Stimulated activated CD8-positive, alpha-beta memory T cell treated with anti-CD3 and anti-CD28 coated beads, Interleukin-7, amount 100 ng/mL, for 4 hours (primary cell): ENCODE measurements at regions not wholly inside any gene's neighbourhood (a gene's known extent, or its start where the extent isn't known, plus 50 kb on each side); places are given as distances from the start of the nearest gene placed in this dataset.

Experiments
- DNase-seq, 2 donors: peaks; one replicate each; pipeline ENCODE4 v3.0.0-alpha.2; 2020; ENCODE audit warnings: low read depth in 2 of 2

DNA sequence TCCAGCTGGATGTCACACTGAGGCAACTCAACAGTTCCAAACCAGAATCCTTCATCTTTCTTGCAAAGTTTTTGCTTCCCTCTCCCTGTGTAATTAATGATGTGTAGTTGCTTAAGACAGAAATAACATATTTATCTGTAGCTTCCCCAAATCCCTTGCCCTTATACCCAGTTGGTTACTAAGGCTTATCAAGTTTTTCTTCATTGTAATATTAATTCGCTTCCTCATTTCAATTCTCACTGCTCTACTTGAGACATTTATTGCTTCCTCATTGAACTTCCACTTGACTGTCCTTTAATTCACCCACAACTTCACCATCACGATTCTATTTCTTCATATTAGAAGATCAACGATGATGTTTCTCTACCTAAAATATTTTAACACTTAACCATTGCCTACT, 386.6 kb upstream of the CPEB2 start:
- DNase-seq: no peak

DNA sequence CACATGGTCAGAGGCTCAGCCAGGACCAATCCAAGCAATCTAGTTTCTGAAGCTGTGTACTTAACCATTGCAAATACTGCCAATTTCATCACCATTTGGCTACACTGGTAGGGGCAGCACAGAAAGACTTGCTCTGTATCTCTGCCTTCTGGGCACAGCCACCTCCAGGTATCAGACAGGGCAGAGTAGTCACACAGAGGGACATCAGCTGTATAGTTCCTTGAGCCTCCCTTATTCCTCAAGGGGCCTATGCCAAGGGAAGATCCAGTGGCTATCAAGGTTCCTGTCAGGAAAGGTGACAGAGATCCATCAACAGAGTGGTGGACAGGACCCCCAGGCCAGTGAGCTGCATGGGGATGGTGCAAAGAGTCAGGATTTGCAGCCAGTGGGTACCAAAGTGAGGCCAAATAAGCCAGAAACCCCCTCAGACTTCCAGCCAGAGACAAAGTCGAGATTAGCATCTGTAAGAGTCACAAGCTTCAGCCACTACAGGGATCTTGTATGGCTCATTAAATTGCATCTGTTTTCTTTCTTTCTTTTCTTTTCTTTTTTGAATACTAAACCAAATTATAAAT, 381.6 kb upstream of the CPEB2 start:
- DNase-seq: no peak

DNA sequence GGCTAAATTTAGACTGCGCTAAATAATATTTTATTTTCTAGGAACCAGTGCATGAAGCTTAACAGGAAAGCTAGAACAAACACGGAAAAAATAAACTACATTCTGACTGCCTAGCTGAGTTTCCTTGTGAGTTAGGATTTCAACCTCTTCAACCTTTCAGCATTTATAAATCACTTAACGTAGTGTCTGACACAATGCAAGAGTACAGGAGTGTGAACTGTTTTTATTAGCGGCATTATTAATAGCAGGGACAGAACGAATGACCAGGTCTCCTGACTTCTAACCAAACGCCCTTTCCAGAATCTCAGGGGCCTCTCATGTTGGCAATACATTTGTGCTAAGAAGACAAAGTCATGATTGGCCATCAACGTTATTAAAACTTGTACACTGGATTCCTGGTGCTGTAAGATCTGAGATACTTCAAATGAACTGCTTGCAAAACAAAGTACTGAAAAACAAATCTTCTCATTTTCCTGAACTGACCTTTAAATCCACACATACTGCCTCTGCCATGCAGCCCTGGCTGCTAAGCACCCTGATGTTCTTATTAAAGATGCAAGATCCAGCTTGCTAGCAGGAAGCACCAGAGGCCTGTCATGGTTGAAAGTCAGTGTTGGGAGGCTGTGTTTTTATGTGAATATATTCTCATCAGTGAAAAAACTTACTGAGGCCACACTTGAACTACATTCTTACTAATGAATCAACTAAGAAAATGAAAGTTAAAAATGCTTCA, 380.4 kb upstream of the CPEB2 start:
- DNase-seq: no peak

DNA sequence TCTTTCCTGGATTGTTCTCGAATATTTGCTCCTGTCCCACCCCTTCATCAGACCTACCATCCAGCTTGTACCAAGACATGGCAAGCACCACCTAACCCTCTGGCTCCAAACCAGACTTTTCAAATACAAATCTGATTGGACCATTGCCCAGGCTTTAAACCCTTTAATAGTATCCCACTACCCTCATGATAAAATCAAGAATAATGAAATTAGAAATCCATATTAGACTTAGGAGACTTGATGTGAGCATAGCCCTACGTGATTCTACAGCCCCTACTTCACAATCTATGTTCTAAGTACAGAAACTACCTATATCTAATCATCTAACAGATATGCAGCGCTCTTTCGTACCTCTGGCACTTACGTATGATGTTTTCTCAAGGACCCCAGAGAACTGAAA, 375.2 kb upstream of the CPEB2 start:
- no peak for DNase-seq

DNA sequence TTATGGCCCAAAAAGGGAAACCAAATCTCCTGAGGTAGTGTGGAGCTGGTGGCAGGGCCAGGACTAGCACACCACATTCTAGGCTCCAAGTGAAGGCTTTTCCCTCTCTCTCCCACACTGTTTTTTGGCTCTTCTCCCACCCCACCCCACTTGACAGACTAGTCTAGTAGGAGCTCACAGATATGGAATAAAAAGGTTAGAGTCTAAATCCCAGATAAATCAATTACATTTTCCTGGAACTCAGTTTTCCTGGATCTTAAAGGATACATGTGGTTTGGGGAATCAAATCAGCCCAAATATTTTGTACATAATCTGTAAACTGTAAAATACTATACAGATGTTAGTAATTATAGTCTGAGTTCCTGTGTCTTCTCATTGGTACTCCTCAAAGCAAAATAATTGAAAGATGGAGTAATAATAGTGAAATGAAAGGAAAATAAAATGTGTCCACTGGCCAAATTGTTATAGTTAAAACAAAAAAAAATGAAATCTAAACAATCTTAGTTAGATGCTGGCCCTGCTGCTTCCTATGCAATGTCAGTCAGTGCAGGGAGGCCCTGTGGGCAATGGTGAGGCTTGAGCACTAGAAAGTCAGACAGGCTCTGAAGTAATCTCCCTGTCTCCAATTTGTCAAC, 370.4 kb upstream of the CPEB2 start:
- no peak for DNase-seq

DNA sequence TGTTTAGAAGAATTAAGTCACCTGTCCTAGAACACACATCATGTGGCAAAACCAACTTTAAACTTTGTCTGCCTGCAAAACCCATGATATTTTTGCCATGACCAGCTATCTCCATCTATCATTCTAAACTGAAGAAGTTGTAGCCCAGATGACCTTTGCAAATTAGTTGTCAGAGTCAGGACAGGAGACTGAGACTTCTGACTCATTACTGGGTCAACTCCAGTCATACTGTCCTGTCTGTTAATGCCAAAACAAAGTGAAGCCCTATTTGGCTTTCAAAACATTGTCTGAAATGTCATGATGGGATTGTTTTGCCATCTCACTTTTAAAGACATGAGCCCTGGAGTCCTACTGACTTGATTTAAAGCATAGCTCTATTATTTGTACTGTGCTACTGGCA, 365.7 kb upstream of the CPEB2 start:
- no peak for DNase-seq

DNA sequence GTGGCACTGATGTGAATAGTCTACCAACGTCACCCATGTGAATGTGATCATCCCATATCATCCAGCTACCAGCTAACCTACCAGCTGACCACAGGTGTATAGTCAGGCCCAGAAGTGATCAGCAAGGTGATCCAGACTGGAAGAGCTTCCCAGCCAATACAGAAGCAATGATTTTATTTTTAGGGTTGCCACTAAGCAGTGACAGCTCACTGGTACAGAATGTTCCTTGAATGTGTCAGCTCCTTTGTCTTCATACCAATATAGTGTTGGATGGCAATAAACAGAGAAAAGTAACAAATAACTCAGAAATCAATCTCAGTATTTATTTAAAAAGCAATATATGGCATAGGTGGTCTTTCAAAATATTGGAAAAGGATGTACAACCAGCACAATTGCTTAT, 361.8 kb upstream of the CPEB2 start:
- no peak for DNase-seq

DNA sequence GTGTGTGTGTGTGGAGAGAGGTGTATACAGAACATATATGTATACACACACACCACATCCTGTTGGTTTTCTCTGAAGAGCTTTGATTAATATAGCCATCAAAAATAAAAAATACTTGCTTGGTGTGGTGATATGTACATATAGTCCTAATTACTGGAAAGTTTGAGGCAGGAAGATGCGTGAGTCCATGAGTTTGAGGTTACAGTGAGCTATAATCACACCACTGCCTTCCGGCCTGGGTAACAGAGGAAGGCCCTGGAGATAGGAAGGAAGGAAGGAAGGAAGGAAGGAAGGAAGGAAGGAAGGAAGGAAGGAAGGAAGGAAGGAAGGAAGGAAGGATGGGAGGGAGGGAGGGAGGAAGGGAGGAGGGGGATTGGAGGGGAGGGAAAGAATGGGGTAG, 360.4 kb upstream of the CPEB2 start:
- DNase-seq: no peak

DNA sequence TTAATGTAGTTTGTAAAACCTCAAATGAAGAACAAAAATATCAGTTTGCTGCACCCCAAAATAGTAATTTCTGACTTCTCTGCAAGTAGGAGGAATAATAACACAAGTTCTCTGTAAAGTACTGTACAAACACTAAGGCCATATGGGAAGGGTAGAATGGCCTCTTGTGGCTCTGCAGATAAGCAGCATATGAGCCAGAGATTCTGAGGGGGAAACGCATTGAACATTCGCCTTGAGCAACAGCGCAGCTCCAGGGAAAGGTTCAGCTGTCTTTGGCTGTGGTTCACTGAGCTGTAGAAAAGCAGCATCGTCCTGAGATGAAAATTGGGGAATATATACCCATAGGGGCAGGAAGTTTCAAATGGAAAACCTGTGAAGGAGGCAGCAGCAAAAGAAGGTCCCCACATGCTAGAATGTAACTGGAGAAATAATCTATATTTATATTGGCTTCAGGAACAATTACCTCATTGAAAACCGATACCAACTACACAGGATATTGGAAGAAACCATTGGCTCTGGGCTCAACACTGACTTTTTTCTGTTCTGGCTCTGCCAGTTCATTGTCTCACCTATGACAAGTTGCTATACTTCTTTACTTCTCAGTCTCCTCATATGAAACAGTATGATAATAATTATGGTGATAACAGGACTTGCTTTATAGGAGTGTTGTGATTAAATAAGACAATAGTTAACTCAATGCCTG, 357.6 kb upstream of the CPEB2 start:
- no peak for DNase-seq

DNA sequence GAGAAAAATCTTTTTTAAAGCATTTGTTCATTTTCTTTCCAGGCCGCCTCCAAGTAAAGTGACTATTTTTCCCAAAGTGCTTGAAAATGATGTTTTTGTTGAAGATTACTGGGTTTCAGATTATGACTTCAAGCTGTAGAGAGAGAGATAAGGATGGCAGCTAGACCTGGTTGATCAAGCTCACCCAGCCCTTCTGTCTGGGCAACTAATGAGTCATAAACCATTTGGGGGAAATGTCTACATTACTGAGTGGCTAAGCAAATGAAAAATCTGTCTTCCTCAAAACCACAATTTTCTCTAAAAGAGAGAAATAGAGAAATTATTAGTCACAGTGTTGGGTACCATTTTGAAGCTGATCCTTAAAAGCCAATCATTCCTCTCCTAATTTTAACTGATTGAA, 355.4 kb upstream of the CPEB2 start:
- no peak for DNase-seq

DNA sequence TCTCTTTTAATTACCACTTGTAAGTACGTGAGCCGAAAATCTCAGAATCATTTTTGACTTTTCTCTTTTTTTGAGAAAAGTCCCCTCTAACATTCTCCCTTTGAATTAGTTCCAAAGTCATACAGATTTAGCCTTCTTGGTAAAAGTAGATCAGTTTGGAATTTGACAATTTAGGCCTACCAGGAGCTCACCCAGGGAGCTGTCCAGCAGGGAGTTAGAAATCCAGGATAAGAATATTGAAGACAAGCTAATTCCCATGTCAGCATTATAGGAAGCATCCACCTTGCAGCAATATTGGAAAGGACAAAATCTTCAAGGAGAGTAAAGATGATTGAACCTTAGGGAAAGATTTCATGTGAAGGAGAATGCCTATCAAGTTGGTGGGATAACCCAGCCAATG, 352.2 kb upstream of the CPEB2 start:
- DNase-seq: no peak

DNA sequence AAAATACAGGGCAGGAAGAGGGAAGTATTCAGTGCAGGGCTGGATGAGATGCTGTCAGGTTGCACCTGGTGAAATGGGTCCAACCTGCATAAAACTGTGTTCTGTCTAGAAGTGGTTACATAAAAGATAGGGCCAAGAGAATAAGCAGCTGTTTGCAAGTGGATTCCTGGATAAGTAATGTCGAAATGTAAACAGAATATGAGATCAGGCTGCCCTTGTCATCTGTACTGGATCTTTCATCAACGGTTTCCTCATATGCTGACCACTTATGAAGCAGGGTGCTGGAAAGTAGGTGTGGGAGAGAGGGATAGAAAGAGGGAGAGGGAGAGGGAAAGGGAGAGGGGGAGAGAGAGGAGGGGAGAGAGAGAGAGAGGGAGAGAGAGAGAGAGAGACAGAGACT, 349.8 kb upstream of the CPEB2 start:
- no peak for DNase-seq

DNA sequence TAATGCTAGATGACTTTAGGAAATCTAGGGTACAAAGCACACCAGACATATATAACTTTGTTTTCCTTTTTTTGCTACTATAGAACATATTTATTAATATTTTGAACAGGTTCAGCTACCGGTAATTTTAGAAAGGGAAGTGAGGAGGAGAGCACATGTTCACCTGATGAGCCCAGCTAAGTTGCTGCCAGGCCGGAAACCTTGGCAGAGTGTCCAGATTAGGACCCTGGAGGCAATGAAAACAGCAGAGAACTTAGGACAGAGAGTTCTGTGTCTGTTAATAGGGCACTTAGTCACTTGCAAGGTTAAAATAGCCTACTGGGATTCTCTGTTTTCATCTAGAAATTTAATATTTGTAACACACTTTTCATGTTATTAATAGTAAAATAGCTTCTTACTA, 348.9 kb upstream of the CPEB2 start:
- DNase-seq: no peak

DNA sequence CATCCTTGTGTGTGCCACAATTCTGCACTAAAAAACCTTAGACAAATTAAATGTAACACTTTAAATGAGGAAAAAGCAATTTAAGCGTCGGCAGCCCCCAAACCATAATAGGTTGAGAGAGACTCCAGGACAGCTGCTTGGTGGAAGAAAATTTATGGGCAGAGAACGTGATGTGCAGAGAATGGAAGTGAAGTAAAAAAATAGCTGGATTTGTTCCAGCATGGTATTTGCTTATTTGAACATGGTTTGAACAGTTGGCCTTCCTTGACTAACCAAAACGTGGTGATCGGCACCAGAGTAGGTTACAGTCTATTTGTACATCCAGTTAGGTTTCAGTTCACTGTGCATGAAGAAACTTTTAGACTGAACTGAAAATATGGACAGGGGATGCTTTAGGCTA, 343.0 kb upstream of the CPEB2 start:
- no peak for DNase-seq

DNA sequence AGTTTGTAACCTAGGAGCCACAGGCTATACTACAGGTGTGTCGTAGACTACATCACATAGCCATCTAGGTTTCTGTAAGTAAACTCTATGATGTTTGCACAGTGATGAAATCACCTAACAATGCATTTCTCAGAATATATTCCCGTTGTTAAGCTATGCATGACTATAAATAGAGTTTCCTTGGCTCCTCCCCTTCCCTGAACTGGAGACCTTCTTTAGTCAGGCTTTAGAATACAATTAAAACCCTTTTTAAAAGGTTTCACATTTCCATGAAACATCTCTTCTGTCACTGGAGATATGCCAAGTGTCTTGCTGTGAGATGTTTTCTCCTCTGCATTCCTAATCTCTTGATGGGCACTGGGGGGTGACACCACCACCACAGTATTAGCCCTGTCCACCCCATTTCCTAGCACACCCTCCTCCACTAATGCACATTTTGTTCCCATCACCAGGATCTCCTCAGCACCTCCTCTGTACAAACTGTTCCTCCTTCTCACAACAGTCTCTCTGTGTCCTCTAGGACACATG, 334.6 kb upstream of the CPEB2 start:
- no peak for DNase-seq

DNA sequence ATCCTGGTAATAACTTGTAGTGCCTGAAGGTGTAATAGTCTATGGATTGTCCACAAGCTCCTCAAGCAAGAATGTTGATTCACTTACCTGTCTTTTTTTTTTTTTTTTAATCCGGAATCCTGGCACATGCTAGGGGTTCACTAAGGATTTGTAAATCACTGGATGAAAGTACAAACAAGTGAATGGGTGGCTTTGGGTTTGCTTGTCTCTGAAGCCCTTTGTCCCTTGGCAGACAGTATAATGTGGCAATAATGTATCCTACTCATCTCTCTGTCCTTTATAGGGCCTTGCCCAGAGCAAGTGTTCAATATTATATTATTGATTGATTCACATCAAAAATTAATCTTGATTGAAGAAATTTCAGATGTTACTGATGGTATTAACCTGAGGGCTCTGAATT, 334.0 kb upstream of the CPEB2 start:
- DNase-seq: no peak

DNA sequence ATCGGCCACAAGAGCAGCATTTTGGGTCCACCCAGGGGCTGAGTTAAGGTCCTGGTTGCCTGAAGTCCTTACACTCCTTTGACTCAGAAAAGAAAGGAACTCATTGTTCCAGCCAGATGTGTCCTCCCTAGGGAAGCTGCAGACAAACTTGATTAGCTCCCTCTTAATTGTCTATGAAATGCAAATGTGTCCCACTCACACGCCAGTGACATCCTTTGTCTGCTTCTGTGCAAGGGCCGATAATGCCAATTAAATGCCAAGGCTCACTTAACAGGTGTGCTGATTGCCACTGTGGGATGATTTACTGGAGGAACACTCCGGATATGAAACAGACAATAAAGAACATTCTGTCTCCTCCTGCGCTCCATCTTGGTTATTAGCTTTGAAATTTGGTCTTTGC, 332.9 kb upstream of the CPEB2 start:
- DNase-seq: no peak

DNA sequence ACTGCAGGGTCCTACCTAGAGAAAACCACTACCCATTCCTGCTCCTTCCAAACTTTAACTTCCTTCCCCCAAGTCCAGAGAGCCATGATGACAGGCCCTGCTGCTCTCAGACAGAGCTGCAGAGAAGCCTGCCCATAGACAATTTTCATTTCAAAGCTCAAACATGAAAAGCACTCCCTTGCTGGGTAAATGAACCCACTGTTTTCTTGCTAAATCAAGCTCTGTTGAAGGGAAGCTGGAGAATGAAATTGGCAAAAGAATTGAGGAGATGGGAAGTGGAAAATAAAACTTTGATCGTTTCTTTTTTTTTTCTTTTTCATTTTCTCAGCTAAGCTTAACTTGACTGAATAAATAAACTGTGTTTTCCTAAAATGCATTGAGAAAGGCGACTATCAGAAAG, 331.1 kb upstream of the CPEB2 start:
- DNase-seq: no peak

DNA sequence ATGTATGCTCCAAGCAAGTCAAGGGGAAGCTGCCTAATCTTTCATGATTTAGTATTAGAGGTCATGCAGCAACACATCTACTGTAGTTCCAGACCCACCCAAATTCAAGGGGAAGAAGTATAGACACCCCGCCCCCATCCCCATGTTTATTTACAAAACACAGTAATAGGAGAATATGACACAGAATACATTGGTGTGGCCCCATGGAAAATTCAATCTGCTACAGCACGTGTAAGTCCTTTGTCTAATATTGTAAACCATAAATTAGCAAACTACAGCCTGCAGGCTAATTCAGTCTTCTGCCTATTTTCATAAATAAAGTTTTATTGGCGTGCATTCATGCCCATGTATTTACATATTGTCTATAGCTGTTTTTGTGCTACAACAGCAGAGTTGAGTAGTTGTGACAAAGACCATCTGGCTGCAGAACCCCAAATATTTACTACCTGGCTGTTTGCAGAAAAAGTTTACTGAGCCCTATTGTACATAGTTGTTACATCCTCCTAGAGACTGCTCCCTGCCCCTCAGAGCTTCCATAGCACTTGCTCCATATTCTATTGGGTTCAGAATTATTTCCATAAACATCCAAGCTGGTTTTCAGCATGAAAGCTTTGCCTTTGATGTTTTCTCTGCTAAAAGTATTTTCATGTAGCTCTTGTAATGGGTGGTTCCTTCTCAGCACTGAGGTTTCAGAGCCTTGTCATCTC, 326.8 kb upstream of the CPEB2 start:
- DNase-seq: no peak

DNA sequence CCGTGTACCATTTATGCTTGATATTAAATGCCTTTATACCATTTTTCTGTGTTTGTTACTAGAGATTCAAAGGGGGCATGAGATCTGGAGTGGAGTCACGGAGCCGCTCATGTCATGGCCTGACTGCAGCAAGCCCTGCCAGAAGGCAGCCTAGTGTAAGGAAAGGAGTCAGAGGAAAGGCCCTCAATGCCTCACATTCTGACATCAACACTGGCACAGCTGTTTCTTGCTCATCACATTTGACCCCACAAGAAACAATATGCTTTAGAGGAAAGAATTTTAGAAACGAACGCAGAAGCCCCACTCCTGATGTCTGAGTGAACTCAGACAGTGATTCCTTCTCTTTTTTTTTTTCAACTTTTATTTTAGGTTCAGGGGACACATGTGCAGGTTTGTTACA, 322.4 kb upstream of the CPEB2 start:
- DNase-seq: no peak

DNA sequence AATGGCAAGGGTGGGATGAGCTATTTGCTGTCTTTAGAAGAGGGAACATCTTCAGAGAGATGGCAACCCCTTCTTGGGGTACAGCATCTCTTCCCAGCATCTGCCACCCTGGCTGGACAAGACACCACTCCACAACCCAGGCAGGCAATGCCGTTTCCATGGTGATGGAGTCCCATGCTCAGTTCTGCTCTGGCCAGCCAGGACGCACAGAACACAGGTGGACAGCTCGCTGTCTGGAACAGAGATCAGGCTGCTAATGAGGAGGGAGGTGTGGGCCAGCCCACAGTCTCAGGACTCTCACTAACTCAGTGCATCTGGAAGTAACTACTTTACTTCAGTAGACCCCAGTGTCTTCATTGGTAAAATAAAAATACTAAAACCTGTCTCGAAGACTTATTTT, 321.0 kb upstream of the CPEB2 start:
- no peak for DNase-seq

DNA sequence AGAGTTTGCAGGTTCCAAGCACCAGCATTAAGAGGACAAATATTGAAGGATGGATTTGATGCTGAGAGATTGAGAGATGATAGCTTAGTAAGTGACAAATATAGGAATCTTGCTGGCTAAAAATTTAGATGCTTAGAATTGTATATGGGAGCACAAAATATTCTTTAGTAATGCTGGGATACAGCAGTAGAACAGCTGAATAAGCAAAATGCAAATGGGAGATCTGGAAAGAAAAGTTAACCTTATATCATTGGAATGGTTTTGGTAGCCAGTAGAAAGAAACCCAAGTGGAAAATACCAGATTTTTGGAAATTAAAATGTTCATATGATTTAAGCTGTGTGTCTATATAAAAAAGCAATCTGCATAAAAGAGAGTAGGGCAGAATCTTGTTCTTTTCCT, 308.6 kb upstream of the CPEB2 start:
- no peak for DNase-seq
